ENCODE measurements at regions not wholly inside any gene's neighbourhood (a gene's known extent, or its start where the extent isn't known, plus 50 kb on each side); places are given as distances from the start of the nearest gene placed in this dataset.

- H3K36me3 Mint-ChIP-seq = peaks cover 7% of the 10 kb centered on the region
These were observed 288.2 kb upstream of the CTSO start for GRCh38 chr4:156241896-156242295.

GRCh38 chr4:156238171-156238570 is 284.5 kb upstream of the CTSO start:
- no peak overlapping the region for H3K27ac Mint-ChIP-seq
- H3K9me3 Mint-ChIP-seq = peaks cover 15% of the 10 kb centered on the region
- TF ChIP-seq CTCF (IDR thresholded peaks at IDR 0.05; ENCODE audit: unreplicated experiment) = no peak
- peaks cover 7% of the 10 kb centered on the region for H3K4me1 Mint-ChIP-seq
- no peak for DNase-seq (ENCODE audit: low spot score in 2 of 2, unreplicated experiment in 2 of 2)
- H3K36me3 Mint-ChIP-seq = peaks cover 3% of the 10 kb centered on the region
- no peak overlapping the region for H3K4me3 Mint-ChIP-seq
- no peaks in the 10 kb centered on the region for H3K27me3 Mint-ChIP-seq (ENCODE audit: low read depth)

More at GRCh38 chr4:156241896-156242295, 288.2 kb upstream of the CTSO start:
- Mint-ChIP-seq H3K4me1 (peaks cover 7% of the 10 kb centered on the region), H3K27ac (no peak overlapping the region), H3K27me3 (ENCODE audit: low read depth) (no peaks in the 10 kb centered on the region), H3K9me3 (peaks cover 21% of the 10 kb centered on the region), H3K4me3 (no peak overlapping the region)
- no peak for TF ChIP-seq CTCF (IDR thresholded peaks at IDR 0.05; ENCODE audit: unreplicated experiment)
- no peak for DNase-seq (ENCODE audit: low spot score in 2 of 2, unreplicated experiment in 2 of 2)

- Mint-ChIP-seq H3K9me3 (peaks cover 9% of the 10 kb centered on the region), H3K4me3 (no peak overlapping the region), H3K27me3 (ENCODE audit: low read depth) (no peaks in the 10 kb centered on the region), H3K27ac (no peak overlapping the region), H3K4me1 (peaks cover 5% of the 10 kb centered on the region), H3K36me3 (peaks cover 2% of the 10 kb centered on the region)
- no peak for DNase-seq (ENCODE audit: low spot score in 2 of 2, unreplicated experiment in 2 of 2)
- TF ChIP-seq CTCF (IDR thresholded peaks at IDR 0.05; ENCODE audit: unreplicated experiment) = no peak
These were observed 283.6 kb upstream of the CTSO start for GRCh38 chr4:156237231-156237630.

GRCh38 chr4:156230176-156230575 is 276.5 kb upstream of the CTSO start:
- no peak for TF ChIP-seq CTCF (IDR thresholded peaks at IDR 0.05; ENCODE audit: unreplicated experiment)
- H3K36me3 Mint-ChIP-seq = no peaks in the 10 kb centered on the region
- no peak overlapping the region for H3K27ac Mint-ChIP-seq
- no peaks in the 10 kb centered on the region for H3K9me3 Mint-ChIP-seq
- H3K4me1 Mint-ChIP-seq = peaks cover 12% of the 10 kb centered on the region
- DNase-seq (ENCODE audit: low spot score in 2 of 2, unreplicated experiment in 2 of 2) = no peak
- no peak overlapping the region for H3K4me3 Mint-ChIP-seq
- no peaks in the 10 kb centered on the region for H3K27me3 Mint-ChIP-seq (ENCODE audit: low read depth)

GRCh38 chr4:156228676-156229075 is 275.0 kb upstream of the CTSO start:
- H3K4me1 Mint-ChIP-seq = peaks cover 12% of the 10 kb centered on the region
- H3K9me3 Mint-ChIP-seq = no peaks in the 10 kb centered on the region
- no peak for DNase-seq (ENCODE audit: low spot score in 2 of 2, unreplicated experiment in 2 of 2)
- H3K27ac Mint-ChIP-seq = no peak overlapping the region
- H3K36me3 Mint-ChIP-seq = no peaks in the 10 kb centered on the region
- TF ChIP-seq CTCF (IDR thresholded peaks at IDR 0.05; ENCODE audit: unreplicated experiment) = no peak
- H3K4me3 Mint-ChIP-seq = no peak overlapping the region
- no peaks in the 10 kb centered on the region for H3K27me3 Mint-ChIP-seq (ENCODE audit: low read depth)

GRCh38 chr4:156227321-156227720 is 273.7 kb upstream of the CTSO start:
- Mint-ChIP-seq H3K4me1 (peaks cover 12% of the 10 kb centered on the region), H3K4me3 (no peak overlapping the region), H3K27me3 (ENCODE audit: low read depth) (no peaks in the 10 kb centered on the region), H3K27ac (no peak overlapping the region), H3K9me3 (no peaks in the 10 kb centered on the region), H3K36me3 (no peaks in the 10 kb centered on the region)
- no peak for TF ChIP-seq CTCF (IDR thresholded peaks at IDR 0.05; ENCODE audit: unreplicated experiment)
- no peak for DNase-seq (ENCODE audit: low spot score in 2 of 2, unreplicated experiment in 2 of 2)

All from mesothelial cell of epicardium (in vitro differentiated cells).